ENCODE measurements at regions not wholly inside any gene's neighbourhood (a gene's known extent, or its start where the extent isn't known, plus 50 kb on each side); places are given as distances from the start of the nearest gene placed in this dataset.

DNA sequence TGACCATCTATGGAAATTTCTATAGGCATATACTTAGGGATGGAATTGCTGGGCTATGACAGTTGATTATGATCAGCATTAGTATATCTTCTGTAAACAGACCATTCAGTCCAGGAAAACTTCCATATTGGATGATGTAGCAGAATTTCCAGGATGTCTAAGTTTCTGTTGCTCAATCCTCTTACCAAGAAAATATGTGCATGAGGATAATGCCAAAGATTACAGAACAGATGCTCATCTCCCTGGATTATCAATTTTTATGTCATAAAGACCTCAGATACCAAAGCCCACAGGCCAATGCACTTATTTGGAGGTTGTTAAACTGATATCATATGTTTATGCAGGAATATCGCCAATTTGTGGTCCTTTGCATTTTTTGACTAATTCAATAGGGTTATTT is 354.4 kb upstream of the FLRT2 start:
- no peak overlapping the region for H2AFZ ChIP-seq (ENCODE audit: low read depth, low read length)
- H3K79me2 ChIP-seq (replicated peaks; ENCODE audit: insufficient read depth, low read length) = no peaks in the 10 kb centered on the region
- H3K4me2 ChIP-seq (ENCODE audit: low read length) = no peak overlapping the region
- H3K4me3 ChIP-seq (ENCODE audit: low read length) = no peak overlapping the region
- no peaks in the 10 kb centered on the region for H3F3A ChIP-seq (ENCODE audit: insufficient read depth, low read length, poor library complexity, severe bottlenecking)
- no peak for TF ChIP-seq MXI1 (conservative IDR thresholded peaks at IDR 0.05; ENCODE audit: poor library complexity, severe bottlenecking)
- no peak for TF ChIP-seq EP300 (conservative IDR thresholded peaks at IDR 0.05; ENCODE audit: poor library complexity, severe bottlenecking)
- TF ChIP-seq SMC3 (conservative IDR thresholded peaks at IDR 0.05; ENCODE audit: poor library complexity) = no peak
- no peak for TF ChIP-seq RAD21 (conservative IDR thresholded peaks at IDR 0.05)
- no peak for TF ChIP-seq EZH2 (IDR thresholded peaks at IDR 0.05; ENCODE audit: borderline replicate concordance, insufficient read depth, low read length, poor library complexity, severe bottlenecking)
- TF ChIP-seq, protein P1, sequence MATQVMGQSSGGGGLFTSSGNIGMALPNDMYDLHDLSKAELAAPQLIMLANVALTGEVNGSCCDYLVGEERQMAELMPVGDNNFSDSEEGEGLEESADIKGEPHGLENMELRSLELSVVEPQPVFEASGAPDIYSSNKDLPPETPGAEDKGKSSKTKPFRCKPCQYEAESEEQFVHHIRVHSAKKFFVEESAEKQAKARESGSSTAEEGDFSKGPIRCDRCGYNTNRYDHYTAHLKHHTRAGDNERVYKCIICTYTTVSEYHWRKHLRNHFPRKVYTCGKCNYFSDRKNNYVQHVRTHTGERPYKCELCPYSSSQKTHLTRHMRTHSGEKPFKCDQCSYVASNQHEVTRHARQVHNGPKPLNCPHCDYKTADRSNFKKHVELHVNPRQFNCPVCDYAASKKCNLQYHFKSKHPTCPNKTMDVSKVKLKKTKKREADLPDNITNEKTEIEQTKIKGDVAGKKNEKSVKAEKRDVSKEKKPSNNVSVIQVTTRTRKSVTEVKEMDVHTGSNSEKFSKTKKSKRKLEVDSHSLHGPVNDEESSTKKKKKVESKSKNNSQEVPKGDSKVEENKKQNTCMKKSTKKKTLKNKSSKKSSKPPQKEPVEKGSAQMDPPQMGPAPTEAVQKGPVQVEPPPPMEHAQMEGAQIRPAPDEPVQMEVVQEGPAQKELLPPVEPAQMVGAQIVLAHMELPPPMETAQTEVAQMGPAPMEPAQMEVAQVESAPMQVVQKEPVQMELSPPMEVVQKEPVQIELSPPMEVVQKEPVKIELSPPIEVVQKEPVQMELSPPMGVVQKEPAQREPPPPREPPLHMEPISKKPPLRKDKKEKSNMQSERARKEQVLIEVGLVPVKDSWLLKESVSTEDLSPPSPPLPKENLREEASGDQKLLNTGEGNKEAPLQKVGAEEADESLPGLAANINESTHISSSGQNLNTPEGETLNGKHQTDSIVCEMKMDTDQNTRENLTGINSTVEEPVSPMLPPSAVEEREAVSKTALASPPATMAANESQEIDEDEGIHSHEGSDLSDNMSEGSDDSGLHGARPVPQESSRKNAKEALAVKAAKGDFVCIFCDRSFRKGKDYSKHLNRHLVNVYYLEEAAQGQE (IDR thresholded peaks at IDR 0.05; ENCODE audit: borderline replicate concordance) = no peak
- TF ChIP-seq, protein P2, sequence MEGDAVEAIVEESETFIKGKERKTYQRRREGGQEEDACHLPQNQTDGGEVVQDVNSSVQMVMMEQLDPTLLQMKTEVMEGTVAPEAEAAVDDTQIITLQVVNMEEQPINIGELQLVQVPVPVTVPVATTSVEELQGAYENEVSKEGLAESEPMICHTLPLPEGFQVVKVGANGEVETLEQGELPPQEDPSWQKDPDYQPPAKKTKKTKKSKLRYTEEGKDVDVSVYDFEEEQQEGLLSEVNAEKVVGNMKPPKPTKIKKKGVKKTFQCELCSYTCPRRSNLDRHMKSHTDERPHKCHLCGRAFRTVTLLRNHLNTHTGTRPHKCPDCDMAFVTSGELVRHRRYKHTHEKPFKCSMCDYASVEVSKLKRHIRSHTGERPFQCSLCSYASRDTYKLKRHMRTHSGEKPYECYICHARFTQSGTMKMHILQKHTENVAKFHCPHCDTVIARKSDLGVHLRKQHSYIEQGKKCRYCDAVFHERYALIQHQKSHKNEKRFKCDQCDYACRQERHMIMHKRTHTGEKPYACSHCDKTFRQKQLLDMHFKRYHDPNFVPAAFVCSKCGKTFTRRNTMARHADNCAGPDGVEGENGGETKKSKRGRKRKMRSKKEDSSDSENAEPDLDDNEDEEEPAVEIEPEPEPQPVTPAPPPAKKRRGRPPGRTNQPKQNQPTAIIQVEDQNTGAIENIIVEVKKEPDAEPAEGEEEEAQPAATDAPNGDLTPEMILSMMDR (IDR thresholded peaks at IDR 0.05; ENCODE audit: poor library complexity, severe bottlenecking) = no peak
- no peak for TF ChIP-seq TAF1 (IDR thresholded peaks at IDR 0.05; ENCODE audit: low read depth)
- no peak for TF ChIP-seq POLR2AphosphoS5 (IDR thresholded peaks at IDR 0.05)
- no peaks in the 10 kb centered on the region for H3K9me3 ChIP-seq (ENCODE audit: low read length)
- no peaks in the 10 kb centered on the region for H3K9me2 ChIP-seq (ENCODE audit: insufficient read depth, low read length)
- no peaks in the 10 kb centered on the region for H3K27me3 ChIP-seq (ENCODE audit: insufficient read depth, low read depth, low read length)
- no peak overlapping the region for H3K9ac ChIP-seq (ENCODE audit: low read length)
- H3K36me3 ChIP-seq (ENCODE audit: insufficient read depth, low read length) = no peaks in the 10 kb centered on the region
- H4K20me1 ChIP-seq (ENCODE audit: insufficient read depth) = no peaks in the 10 kb centered on the region
- H3K27ac ChIP-seq (ENCODE audit: low read length) = no peak overlapping the region

DNA sequence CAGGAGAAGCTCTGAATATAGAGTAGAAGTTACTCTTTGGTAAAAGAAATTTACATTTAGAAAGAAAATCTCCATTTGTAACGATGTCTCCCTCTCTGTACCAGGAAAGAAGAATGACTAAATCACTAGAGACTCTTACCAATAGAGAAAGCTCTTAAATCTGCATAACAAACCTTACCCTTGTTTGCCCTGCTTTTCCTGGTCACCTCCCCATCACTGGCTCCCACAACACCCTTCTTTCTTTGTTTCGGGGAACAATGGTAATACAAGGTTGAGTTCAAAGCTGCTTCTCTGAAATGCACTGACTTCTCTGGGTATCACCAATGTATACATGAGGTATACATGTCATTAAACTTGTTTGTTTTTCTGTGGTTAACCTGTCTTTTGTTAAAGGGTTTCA is 351.1 kb upstream of the FLRT2 start:
- no peaks in the 10 kb centered on the region for H3K9me2 ChIP-seq (ENCODE audit: insufficient read depth, low read length)
- H3K9ac ChIP-seq (ENCODE audit: low read length) = no peak overlapping the region
- no peak for TF ChIP-seq MXI1 (conservative IDR thresholded peaks at IDR 0.05; ENCODE audit: poor library complexity, severe bottlenecking)
- no peak for TF ChIP-seq POLR2AphosphoS5 (IDR thresholded peaks at IDR 0.05)
- TF ChIP-seq SMC3 (conservative IDR thresholded peaks at IDR 0.05; ENCODE audit: poor library complexity) = no peak
- no peak for TF ChIP-seq EZH2 (IDR thresholded peaks at IDR 0.05; ENCODE audit: borderline replicate concordance, insufficient read depth, low read length, poor library complexity, severe bottlenecking)
- TF ChIP-seq, protein P1 (IDR thresholded peaks at IDR 0.05; ENCODE audit: borderline replicate concordance) = no peak
- no peak for TF ChIP-seq RAD21 (conservative IDR thresholded peaks at IDR 0.05)
- no peak for TF ChIP-seq EP300 (conservative IDR thresholded peaks at IDR 0.05; ENCODE audit: poor library complexity, severe bottlenecking)
- TF ChIP-seq, protein P2 (IDR thresholded peaks at IDR 0.05; ENCODE audit: poor library complexity, severe bottlenecking) = no peak
- no peak for TF ChIP-seq TAF1 (IDR thresholded peaks at IDR 0.05; ENCODE audit: low read depth)
- no peak overlapping the region for H3K4me3 ChIP-seq (ENCODE audit: low read length)
- no peak overlapping the region for H3K27ac ChIP-seq (ENCODE audit: low read length)
- no peaks in the 10 kb centered on the region for H3K9me3 ChIP-seq (ENCODE audit: low read length)
- H3K4me2 ChIP-seq (ENCODE audit: low read length) = no peak overlapping the region
- no peaks in the 10 kb centered on the region for H3F3A ChIP-seq (ENCODE audit: insufficient read depth, low read length, poor library complexity, severe bottlenecking)
- H4K20me1 ChIP-seq (ENCODE audit: insufficient read depth) = no peaks in the 10 kb centered on the region
- H2AFZ ChIP-seq (ENCODE audit: low read depth, low read length) = no peak overlapping the region
- H3K79me2 ChIP-seq (replicated peaks; ENCODE audit: insufficient read depth, low read length) = no peaks in the 10 kb centered on the region
- no peaks in the 10 kb centered on the region for H3K36me3 ChIP-seq (ENCODE audit: insufficient read depth, low read length)
- H3K27me3 ChIP-seq (ENCODE audit: insufficient read depth, low read depth, low read length) = no peaks in the 10 kb centered on the region
